PC-3 (cell line): ENCODE measurements at regions not wholly inside any gene's neighbourhood (a gene's known extent, or its start where the extent isn't known, plus 50 kb on each side); places are given as distances from the start of the nearest gene placed in this dataset.

Experiments used
- ATAC-seq: fragments of 200-7000 bp; cut with Tn5 transposase; 2 replicates; pipeline ENCODE4 v1.9.1; 2020; ENCODE audit warnings: mild to moderate bottlenecking, moderate library complexity
- BruUV-seq: library from RNA; stranded (reverse); fragments of 400-500 nt; replicated peaks from 2 replicates; lab custom pipeline; 2021; lab: Mats Ljungman, UMichigan
- CTCF ChIA-PET: fragments of 300-600 bp; sonication (Branson Sonifier 250); formaldehyde crosslinking; loops from one replicate; lab custom pipeline; 2022; ENCODE audit warnings: antibody characterized with exemption; lab: Charles Lee
- POLR2A ChIA-PET: fragments of 300-600 bp; sonication (Branson Sonifier 250); formaldehyde crosslinking; loops from one replicate; lab custom pipeline; 2022; ENCODE audit warnings: antibody characterized with exemption; ENCODE audit not compliant: unreplicated experiment; lab: Charles Lee
- DNase-seq: peaks from one replicate; pipeline ENCODE4 v3.0.0-alpha.2; 2015
- H2AFZ ChIP-seq: fragments of 300-600 bp; sonication (generic); 2 replicates; pipeline ENCODE4 v1.6.0; 2016; ENCODE audit warnings: antibody characterized with exemption, low read length
- H3F3A ChIP-seq: fragments of 300-600 bp; sonication (generic); one replicate; pipeline ENCODE4 v1.6.0; 2017; ENCODE audit warnings: antibody characterized with exemption, low read length, control low read depth, mild to moderate bottlenecking; ENCODE audit not compliant: unreplicated experiment
- H3K27ac ChIP-seq: fragments of 300-600 bp; sonication (generic); 2 replicates; pipeline ENCODE4 v1.5.1; 2016; ENCODE audit warnings: mild to moderate bottlenecking, low read length
- H3K27me3 ChIP-seq: fragments of 300-600 bp; sonication (generic); 2 replicates; pipeline ENCODE4 v1.6.1; 2016; ENCODE audit warnings: low read length, mixed read lengths
- H3K36me3 ChIP-seq: fragments of 300-600 bp; sonication (generic); 2 replicates; pipeline ENCODE4 v1.6.1; 2016; ENCODE audit warnings: low read depth, mixed run types, low read length, mixed read lengths
- H3K4me1 ChIP-seq: fragments of 300-600 bp; sonication (generic); 2 replicates; pipeline ENCODE4 v1.5.1; 2016; ENCODE audit warnings: low read length; ENCODE audit not compliant: insufficient read depth
- H3K4me2 ChIP-seq: fragments of 300-600 bp; sonication (generic); 2 replicates; pipeline ENCODE4 v1.6.0; 2016; ENCODE audit warnings: low read length
- H3K4me3 ChIP-seq: fragments of 300-600 bp; sonication (generic); 2 replicates; pipeline ENCODE4 v1.5.1; 2016; ENCODE audit warnings: mild to moderate bottlenecking, low read length, mixed read lengths
- H3K79me2 ChIP-seq: fragments of 300-600 bp; sonication (generic); 2 replicates; pipeline ENCODE4 v1.6.1; 2017; ENCODE audit warnings: low read length, mixed read lengths
- H3K9ac ChIP-seq: fragments of 300-600 bp; sonication (generic); 2 replicates; pipeline ENCODE4 v1.6.0; 2016; ENCODE audit warnings: mild to moderate bottlenecking, low read length
- H3K9me2 ChIP-seq: fragments of 300-600 bp; sonication (generic); replicated peaks from 2 replicates; pipeline ENCODE4 v1.6.1; 2016; ENCODE audit warnings: mixed run types, low read length, mixed read lengths
- H3K9me3 ChIP-seq: fragments of 300-600 bp; sonication (generic); 2 replicates; pipeline ENCODE4 v1.6.1; 2016; ENCODE audit warnings: low read length, mixed read lengths
- H4K20me1 ChIP-seq: fragments of 300-600 bp; sonication (generic); 2 replicates; pipeline ENCODE4 v1.6.1; 2016; ENCODE audit warnings: low read length, mixed read lengths
- EZH2 ChIP-seq: fragments of 300-600 bp; sonication (generic); IDR thresholded peaks from one replicate; pipeline ENCODE4 v1.6.1; 2017; ENCODE audit warnings: antibody characterized with exemption, mild to moderate bottlenecking, low read length; ENCODE audit not compliant: unreplicated experiment
- EZH2phosphoT487 ChIP-seq: fragments of 300-600 bp; sonication (generic); IDR thresholded peaks from 2 replicates; pipeline ENCODE4 v1.6.1; 2018; ENCODE audit warnings: mild to moderate bottlenecking, antibody characterized with exemption, low read length, borderline replicate concordance
- intact Hi-C: fragments of 100-400 bp; cut with micrococcal nuclease; formaldehyde crosslinking; loops from 2 replicates; pipeline ENCODE4 v1.9.0; 2023
- TF ChIP-seq, protein P1 (sequence below): fragments of 300-600 bp; sonication (generic); conservative IDR thresholded peaks from 2 replicates; pipeline ENCODE4 v1.5.1; 2017; ENCODE audit warnings: antibody characterized with exemption, low read depth, mild to moderate bottlenecking, low read length

- POLR2A ChIA-PET = no interaction called here
- Histone ChIP-seq H2AFZ (no peak overlapping the region), H3K9ac (no peak overlapping the region), H3K4me1 (no peaks in the 10 kb centered on the region), H3K9me3 (no peaks in the 10 kb centered on the region), H3F3A (no peaks in the 10 kb centered on the region), H3K27ac (no peak overlapping the region), H3K4me2 (no peak overlapping the region), H3K4me3 (no peak overlapping the region), H3K79me2 (no peaks in the 10 kb centered on the region), H3K9me2 (no peaks in the 10 kb centered on the region), H3K36me3 (no peaks in the 10 kb centered on the region), H3K27me3 (no peaks in the 10 kb centered on the region), H4K20me1 (no peaks in the 10 kb centered on the region)
- intact Hi-C loops = no loop called here
- CTCF ChIA-PET = no interaction called here
- DNase-seq (no peak), ATAC-seq (no peak)
- no TSS peak for BruUV-seq
- TF ChIP-seq, protein P1, sequence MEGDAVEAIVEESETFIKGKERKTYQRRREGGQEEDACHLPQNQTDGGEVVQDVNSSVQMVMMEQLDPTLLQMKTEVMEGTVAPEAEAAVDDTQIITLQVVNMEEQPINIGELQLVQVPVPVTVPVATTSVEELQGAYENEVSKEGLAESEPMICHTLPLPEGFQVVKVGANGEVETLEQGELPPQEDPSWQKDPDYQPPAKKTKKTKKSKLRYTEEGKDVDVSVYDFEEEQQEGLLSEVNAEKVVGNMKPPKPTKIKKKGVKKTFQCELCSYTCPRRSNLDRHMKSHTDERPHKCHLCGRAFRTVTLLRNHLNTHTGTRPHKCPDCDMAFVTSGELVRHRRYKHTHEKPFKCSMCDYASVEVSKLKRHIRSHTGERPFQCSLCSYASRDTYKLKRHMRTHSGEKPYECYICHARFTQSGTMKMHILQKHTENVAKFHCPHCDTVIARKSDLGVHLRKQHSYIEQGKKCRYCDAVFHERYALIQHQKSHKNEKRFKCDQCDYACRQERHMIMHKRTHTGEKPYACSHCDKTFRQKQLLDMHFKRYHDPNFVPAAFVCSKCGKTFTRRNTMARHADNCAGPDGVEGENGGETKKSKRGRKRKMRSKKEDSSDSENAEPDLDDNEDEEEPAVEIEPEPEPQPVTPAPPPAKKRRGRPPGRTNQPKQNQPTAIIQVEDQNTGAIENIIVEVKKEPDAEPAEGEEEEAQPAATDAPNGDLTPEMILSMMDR = no peak
- TF ChIP-seq EZH2 (no peak), EZH2phosphoT487 (no peak)
Measured at GRCh38 chr16:51615141-51615540, 464.1 kb upstream of the SALL1 start.

- Histone ChIP-seq H3K79me2 (no peaks in the 10 kb centered on the region), H3K9me2 (no peaks in the 10 kb centered on the region), H4K20me1 (no peaks in the 10 kb centered on the region), H3K9me3 (no peaks in the 10 kb centered on the region), H3K4me2 (no peak overlapping the region), H3K9ac (no peak overlapping the region), H3K4me3 (no peak overlapping the region), H3K36me3 (no peaks in the 10 kb centered on the region), H3K27me3 (no peaks in the 10 kb centered on the region), H3K27ac (no peak overlapping the region), H3K4me1 (no peaks in the 10 kb centered on the region), H2AFZ (no peak overlapping the region), H3F3A (no peaks in the 10 kb centered on the region)
- TF ChIP-seq, protein P1 = no peak
- TF ChIP-seq EZH2 (no peak), EZH2phosphoT487 (no peak)
- BruUV-seq = no TSS peak
- ChIA-PET CTCF (no interaction called here), POLR2A (no interaction called here)
- intact Hi-C loops = no loop called here
- no peak for ATAC-seq
- no peak for DNase-seq
Measured at GRCh38 chr16:51607201-51607651, 456.2 kb upstream of the SALL1 start.

- Histone ChIP-seq H3K9me2 (no peaks in the 10 kb centered on the region), H3K4me3 (no peak overlapping the region), H3F3A (no peaks in the 10 kb centered on the region), H3K27ac (no peak overlapping the region), H3K36me3 (no peaks in the 10 kb centered on the region), H2AFZ (no peak overlapping the region), H3K9ac (no peak overlapping the region), H3K9me3 (no peaks in the 10 kb centered on the region), H3K79me2 (no peaks in the 10 kb centered on the region), H4K20me1 (no peaks in the 10 kb centered on the region), H3K4me1 (no peaks in the 10 kb centered on the region), H3K4me2 (no peak overlapping the region), H3K27me3 (no peaks in the 10 kb centered on the region)
- no TSS peak for BruUV-seq
- POLR2A ChIA-PET = no interaction called here
- DNase-seq (no peak), ATAC-seq (no peak)
- TF ChIP-seq EZH2 = no peak
- intact Hi-C loops = no loop called here
- CTCF ChIA-PET = no interaction called here
Measured at GRCh38 chr16:51596247-51596646, 445.2 kb upstream of the SALL1 start.
